LNCAP (cell line): ENCODE measurements at regions not wholly inside any gene's neighbourhood (a gene's known extent, or its start where the extent isn't known, plus 50 kb on each side); places are given as distances from the start of the nearest gene placed in this dataset.

Experiments
- TF ChIP-seq, protein P1 (sequence below): fragments of 450-650 bp; IDR thresholded peaks from 2 replicates; pipeline ENCODE4 v1.5.1; 2017; ENCODE audit warnings: mild to moderate bottlenecking

DNA sequence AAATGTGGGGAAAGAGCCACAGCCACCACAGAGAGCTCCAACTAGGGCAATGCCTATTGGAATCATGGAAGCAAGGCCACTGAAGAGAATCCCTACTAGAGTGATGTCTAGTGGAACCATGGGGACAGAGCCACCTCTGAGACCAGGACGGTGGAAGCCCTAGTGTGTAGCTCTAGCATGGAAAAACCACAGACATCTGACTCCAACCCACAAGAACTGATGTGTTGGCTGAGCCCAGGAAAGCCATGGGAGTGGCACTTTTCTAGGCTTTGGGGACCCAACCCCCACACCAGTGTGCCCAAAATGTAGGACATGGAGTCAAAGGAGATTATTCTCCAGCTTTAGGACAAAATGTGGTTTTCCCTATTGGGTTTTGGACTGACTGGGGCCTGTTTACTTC, 721.9 kb downstream of the BRINP1 start:
- TF ChIP-seq, protein P1, sequence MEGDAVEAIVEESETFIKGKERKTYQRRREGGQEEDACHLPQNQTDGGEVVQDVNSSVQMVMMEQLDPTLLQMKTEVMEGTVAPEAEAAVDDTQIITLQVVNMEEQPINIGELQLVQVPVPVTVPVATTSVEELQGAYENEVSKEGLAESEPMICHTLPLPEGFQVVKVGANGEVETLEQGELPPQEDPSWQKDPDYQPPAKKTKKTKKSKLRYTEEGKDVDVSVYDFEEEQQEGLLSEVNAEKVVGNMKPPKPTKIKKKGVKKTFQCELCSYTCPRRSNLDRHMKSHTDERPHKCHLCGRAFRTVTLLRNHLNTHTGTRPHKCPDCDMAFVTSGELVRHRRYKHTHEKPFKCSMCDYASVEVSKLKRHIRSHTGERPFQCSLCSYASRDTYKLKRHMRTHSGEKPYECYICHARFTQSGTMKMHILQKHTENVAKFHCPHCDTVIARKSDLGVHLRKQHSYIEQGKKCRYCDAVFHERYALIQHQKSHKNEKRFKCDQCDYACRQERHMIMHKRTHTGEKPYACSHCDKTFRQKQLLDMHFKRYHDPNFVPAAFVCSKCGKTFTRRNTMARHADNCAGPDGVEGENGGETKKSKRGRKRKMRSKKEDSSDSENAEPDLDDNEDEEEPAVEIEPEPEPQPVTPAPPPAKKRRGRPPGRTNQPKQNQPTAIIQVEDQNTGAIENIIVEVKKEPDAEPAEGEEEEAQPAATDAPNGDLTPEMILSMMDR, result no peak

DNA sequence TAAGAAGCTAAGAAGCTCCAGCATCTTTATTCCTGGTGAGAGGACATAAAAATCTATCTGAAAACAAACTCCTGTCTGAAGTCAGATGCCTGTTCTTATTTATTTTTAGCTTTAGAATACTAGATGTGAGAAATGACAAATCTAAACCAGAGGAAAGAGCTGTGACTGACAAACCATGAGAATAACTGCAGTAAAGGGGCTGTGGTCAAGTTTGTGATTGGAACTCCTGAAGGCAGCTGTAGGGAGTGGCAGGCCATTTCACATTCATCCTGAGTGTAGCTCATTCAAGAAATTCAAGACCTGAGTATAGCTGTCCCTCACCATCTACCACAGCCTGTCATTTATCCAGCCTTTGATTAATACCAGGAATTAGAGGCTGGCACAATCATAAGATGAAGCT, 718.8 kb downstream of the BRINP1 start:
- TF ChIP-seq, protein P1, result no peak

DNA sequence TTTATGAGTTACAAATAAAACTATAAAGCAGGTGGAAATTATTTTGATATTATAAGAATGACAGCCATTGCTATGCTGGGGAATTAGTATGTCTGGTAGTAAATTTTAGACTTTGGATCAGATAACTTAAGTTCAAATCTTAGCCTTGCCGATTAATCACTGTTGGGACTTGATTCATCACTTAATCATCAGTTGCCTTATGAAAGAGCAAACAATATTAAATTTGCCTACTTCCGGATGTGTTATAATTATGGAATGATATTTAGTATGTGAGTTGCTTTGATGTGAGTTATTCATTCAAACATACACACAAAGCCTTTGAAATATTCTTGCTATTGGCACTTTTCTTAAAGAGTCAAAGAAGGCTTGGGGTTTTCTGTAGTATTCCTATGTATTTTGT, 717.7 kb downstream of the BRINP1 start:
- TF ChIP-seq, protein P1, result no peak

DNA sequence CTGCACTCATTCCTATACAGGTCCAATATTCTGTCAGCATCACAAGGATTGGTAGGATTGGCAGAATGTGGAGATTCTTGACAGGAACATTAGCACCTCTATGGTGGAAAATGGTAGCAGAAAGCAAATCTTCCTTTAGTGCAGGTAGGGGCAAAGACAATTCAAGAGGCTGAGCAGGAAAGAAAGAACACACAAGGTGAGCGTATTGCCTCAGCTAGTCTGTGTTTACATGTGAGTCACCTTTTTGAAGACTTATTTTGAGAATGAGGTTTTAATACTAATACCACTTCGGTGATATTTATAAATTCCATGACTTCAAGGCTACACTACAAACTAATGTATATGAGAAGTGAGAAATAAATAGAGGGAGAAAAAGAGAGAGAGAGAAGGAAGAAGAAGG, 717.0 kb downstream of the BRINP1 start:
- TF ChIP-seq, protein P1, result no peak

DNA sequence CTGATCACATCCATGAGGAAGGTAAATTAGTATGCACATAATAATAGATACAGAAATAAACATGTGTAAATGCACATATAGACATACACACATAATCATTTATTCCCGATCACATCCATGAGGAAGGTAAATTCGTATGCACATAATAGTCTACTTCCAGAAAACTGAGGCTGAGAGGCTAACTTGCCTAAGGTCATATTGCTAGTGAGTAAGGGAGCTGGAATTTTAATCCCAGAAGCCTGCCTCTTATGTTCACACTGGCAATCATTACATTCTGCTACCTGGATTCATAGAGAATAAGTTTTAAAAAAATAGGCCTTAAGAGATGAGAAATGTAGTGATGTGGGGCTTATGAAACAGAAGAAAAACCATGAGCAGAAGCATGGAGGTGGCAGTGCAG, 716.3 kb downstream of the BRINP1 start:
- TF ChIP-seq, protein P1, result no peak

GRCh38 chr9:118659011-118659410, 710.2 kb downstream of the BRINP1 start:
- TF ChIP-seq, protein P1, result no peak

GRCh38 chr9:118665226-118665919, 703.9 kb downstream of the BRINP1 start:
- TF ChIP-seq, protein P1, result no peak
